Daoy (cell line): ENCODE measurements at regions not wholly inside any gene's neighbourhood (a gene's known extent, or its start where the extent isn't known, plus 50 kb on each side); places are given as distances from the start of the nearest gene placed in this dataset.

Experiments used
- DNase-seq: peaks from one replicate; pipeline ENCODE4 v3.0.0-alpha.2; 2015; ENCODE audit warnings: low read depth

GRCh38 chr4:1511441-1512041 lies 105.3 kb upstream of the NKX1-1 start:
- peak; percentile 28 for DNase-seq

GRCh38 chr4:1510931-1511330 lies 104.7 kb upstream of the NKX1-1 start:
- no peak for DNase-seq

GRCh38 chr4:1509366-1509765 lies 103.1 kb upstream of the NKX1-1 start:
- no peak for DNase-seq

- no peak for DNase-seq
These were observed 102.2 kb upstream of the NKX1-1 start for GRCh38 chr4:1508161-1509160.

GRCh38 chr4:1506956-1507721 lies 100.9 kb upstream of the NKX1-1 start:
- no peak for DNase-seq

GRCh38 chr4:1505511-1506460 lies 99.5 kb upstream of the NKX1-1 start:
- no peak for DNase-seq

GRCh38 chr4:1504595-1505500 lies 98.6 kb upstream of the NKX1-1 start:
- DNase-seq, result no peak

- no peak for DNase-seq
These were observed 97.6 kb upstream of the NKX1-1 start for GRCh38 chr4:1503583-1504471.

GRCh38 chr4:1502976-1503375 lies 96.7 kb upstream of the NKX1-1 start:
- no peak for DNase-seq

- DNase-seq, result no peak
These were observed 96.3 kb upstream of the NKX1-1 start for GRCh38 chr4:1502501-1502886.

- no peak for DNase-seq
These were observed 95.7 kb upstream of the NKX1-1 start for GRCh38 chr4:1501754-1502500.

GRCh38 chr4:1500966-1501753 lies 94.9 kb upstream of the NKX1-1 start:
- no peak for DNase-seq

- no peak for DNase-seq
These were observed 94.2 kb upstream of the NKX1-1 start for GRCh38 chr4:1500231-1500965.

- DNase-seq, result no peak
These were observed 93.2 kb upstream of the NKX1-1 start for GRCh38 chr4:1499465-1499864.

GRCh38 chr4:1497189-1497801 lies 91.1 kb upstream of the NKX1-1 start:
- DNase-seq, result no peak

GRCh38 chr4:1496116-1496642 lies 89.9 kb upstream of the NKX1-1 start:
- no peak for DNase-seq
